ENCODE measurements at regions not wholly inside any gene's neighbourhood (a gene's known extent, or its start where the extent isn't known, plus 50 kb on each side); places are given as distances from the start of the nearest gene placed in this dataset.

DNA sequence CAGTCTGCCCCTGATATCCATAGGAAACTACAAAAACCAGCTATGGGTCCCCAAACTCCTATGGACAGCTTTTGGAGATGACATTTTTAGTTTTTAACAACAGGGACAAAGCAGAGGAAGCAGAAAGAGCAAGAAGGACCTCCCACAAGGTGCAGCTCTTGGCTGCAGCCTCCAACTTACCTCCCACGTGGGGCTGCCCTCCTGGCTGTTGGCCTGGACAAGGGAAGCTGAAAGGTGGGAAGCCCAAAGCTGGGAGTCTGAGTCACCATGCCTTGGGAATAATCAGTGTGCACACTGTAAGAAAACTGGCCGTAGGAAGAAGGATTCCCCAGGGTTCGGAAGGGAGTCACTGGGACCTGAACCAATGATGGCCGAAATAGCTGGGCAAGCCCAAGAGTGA is 51.8 kb upstream of the PAX1 start:
- Mint-ChIP-seq H3K27ac (ENCODE audit: unreplicated experiment) (no peak overlapping the region), H3K4me1 (ENCODE audit: low read depth) (no peaks in the 10 kb centered on the region), H3K9me3 (ENCODE audit: low read depth) (peaks cover under 1% of the 10 kb centered on the region), H3K36me3 (ENCODE audit: low read depth) (no peaks in the 10 kb centered on the region), H3K4me3 (ENCODE audit: unreplicated experiment) (no peak overlapping the region), H3K27me3 (ENCODE audit: low read depth) (peaks cover 1% of the 10 kb centered on the region)
- TF ChIP-seq, protein P1, sequence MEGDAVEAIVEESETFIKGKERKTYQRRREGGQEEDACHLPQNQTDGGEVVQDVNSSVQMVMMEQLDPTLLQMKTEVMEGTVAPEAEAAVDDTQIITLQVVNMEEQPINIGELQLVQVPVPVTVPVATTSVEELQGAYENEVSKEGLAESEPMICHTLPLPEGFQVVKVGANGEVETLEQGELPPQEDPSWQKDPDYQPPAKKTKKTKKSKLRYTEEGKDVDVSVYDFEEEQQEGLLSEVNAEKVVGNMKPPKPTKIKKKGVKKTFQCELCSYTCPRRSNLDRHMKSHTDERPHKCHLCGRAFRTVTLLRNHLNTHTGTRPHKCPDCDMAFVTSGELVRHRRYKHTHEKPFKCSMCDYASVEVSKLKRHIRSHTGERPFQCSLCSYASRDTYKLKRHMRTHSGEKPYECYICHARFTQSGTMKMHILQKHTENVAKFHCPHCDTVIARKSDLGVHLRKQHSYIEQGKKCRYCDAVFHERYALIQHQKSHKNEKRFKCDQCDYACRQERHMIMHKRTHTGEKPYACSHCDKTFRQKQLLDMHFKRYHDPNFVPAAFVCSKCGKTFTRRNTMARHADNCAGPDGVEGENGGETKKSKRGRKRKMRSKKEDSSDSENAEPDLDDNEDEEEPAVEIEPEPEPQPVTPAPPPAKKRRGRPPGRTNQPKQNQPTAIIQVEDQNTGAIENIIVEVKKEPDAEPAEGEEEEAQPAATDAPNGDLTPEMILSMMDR (IDR thresholded peaks at IDR 0.05), result no peak
- no peak for DNase-seq (ENCODE audit: low spot score)

GRCh38 chr20:21643417-21643816 is 62.0 kb upstream of the PAX1 start:
- TF ChIP-seq, protein P1 (IDR thresholded peaks at IDR 0.05), result no peak
- H3K27ac Mint-ChIP-seq (ENCODE audit: unreplicated experiment), result no peak overlapping the region
- no peak overlapping the region for H3K4me3 Mint-ChIP-seq (ENCODE audit: unreplicated experiment)
- H3K4me1 Mint-ChIP-seq (ENCODE audit: low read depth), result no peaks in the 10 kb centered on the region
- no peak for DNase-seq (ENCODE audit: low spot score)
- H3K36me3 Mint-ChIP-seq (ENCODE audit: low read depth), result no peaks in the 10 kb centered on the region
- H3K9me3 Mint-ChIP-seq (ENCODE audit: low read depth), result peaks cover 35% of the 10 kb centered on the region
- no peaks in the 10 kb centered on the region for H3K27me3 Mint-ChIP-seq (ENCODE audit: low read depth)

- Mint-ChIP-seq H3K27ac (ENCODE audit: unreplicated experiment) (no peak overlapping the region), H3K4me1 (ENCODE audit: low read depth) (no peaks in the 10 kb centered on the region), H3K4me3 (ENCODE audit: unreplicated experiment) (no peak overlapping the region), H3K27me3 (ENCODE audit: low read depth) (no peaks in the 10 kb centered on the region), H3K36me3 (ENCODE audit: low read depth) (no peaks in the 10 kb centered on the region), H3K9me3 (ENCODE audit: low read depth) (peaks cover 22% of the 10 kb centered on the region)
- DNase-seq (ENCODE audit: low spot score), result no peak
- TF ChIP-seq, protein P1 (IDR thresholded peaks at IDR 0.05), result no peak
These were observed 64.9 kb upstream of the PAX1 start for GRCh38 chr20:21640556-21640955.

DNA sequence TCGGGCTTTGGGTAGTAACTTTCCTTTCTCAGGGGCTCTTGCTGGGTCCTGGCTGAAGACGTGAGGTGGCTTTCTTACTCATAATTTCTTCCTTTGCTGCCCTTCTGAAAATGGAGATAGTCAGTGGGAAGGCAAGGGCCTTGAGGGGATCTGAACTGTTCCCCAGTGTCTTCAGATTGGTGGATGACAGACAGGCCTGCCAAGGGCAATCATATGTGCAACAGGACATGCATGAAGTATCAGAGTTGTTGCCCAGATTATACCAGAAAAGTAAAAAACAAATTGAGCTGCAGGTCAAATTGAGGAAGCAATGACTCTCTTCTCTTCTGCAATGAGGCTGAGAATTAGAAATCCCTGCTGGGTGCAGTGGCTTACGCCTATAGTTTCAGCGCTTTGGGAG is 71.6 kb upstream of the PAX1 start:
- Mint-ChIP-seq H3K9me3 (ENCODE audit: low read depth) (peaks cover 4% of the 10 kb centered on the region), H3K36me3 (ENCODE audit: low read depth) (no peaks in the 10 kb centered on the region), H3K4me3 (ENCODE audit: unreplicated experiment) (no peak overlapping the region), H3K27me3 (ENCODE audit: low read depth) (no peaks in the 10 kb centered on the region), H3K4me1 (ENCODE audit: low read depth) (no peaks in the 10 kb centered on the region), H3K27ac (ENCODE audit: unreplicated experiment) (no peak overlapping the region)
- no peak for DNase-seq (ENCODE audit: low spot score)
- TF ChIP-seq, protein P1 (IDR thresholded peaks at IDR 0.05), result no peak

GRCh38 chr20:21632735-21633053 is 72.8 kb upstream of the PAX1 start:
- no peaks in the 10 kb centered on the region for H3K9me3 Mint-ChIP-seq (ENCODE audit: low read depth)
- no peak for DNase-seq (ENCODE audit: low spot score)
- no peak overlapping the region for H3K4me3 Mint-ChIP-seq (ENCODE audit: unreplicated experiment)
- no peak overlapping the region for H3K27ac Mint-ChIP-seq (ENCODE audit: unreplicated experiment)
- no peaks in the 10 kb centered on the region for H3K4me1 Mint-ChIP-seq (ENCODE audit: low read depth)
- no peaks in the 10 kb centered on the region for H3K36me3 Mint-ChIP-seq (ENCODE audit: low read depth)
- TF ChIP-seq, protein P1 (IDR thresholded peaks at IDR 0.05), result no peak
- no peaks in the 10 kb centered on the region for H3K27me3 Mint-ChIP-seq (ENCODE audit: low read depth)

Data from chondrocyte (in vitro differentiated cells).